Panc1 (cell line): ENCODE measurements at regions not wholly inside any gene's neighbourhood (a gene's known extent, or its start where the extent isn't known, plus 50 kb on each side); places are given as distances from the start of the nearest gene placed in this dataset.

Source experiments
- ATAC-seq: fragments of 200-7000 bp; cut with Tn5 transposase; 2 replicates; pipeline ENCODE4 v1.9.1; 2020; ENCODE audit warnings: mild to moderate bottlenecking, moderate library complexity
- BruUV-seq: library from RNA; stranded (reverse); fragments of 400-500 nt; replicated peaks from 2 replicates; lab custom pipeline; 2021; lab: Mats Ljungman, UMichigan
- CTCF ChIA-PET: fragments of 300-600 bp; sonication (Branson Sonifier 250); formaldehyde crosslinking; loops from one replicate; lab custom pipeline; 2022; ENCODE audit warnings: antibody characterized with exemption; lab: Charles Lee
- POLR2A ChIA-PET: fragments of 300-600 bp; sonication (Branson Sonifier 250); formaldehyde crosslinking; loops from one replicate; lab custom pipeline; 2022; ENCODE audit warnings: antibody characterized with exemption; lab: Charles Lee
- DNase-seq: peaks from one replicate; pipeline ENCODE4 v3.0.0-alpha.2; 2010; ENCODE audit warnings: low read depth, low spot score
- H3K27ac ChIP-seq: 2 replicates; pipeline ENCODE4 v1.5.1; 2011; ENCODE audit warnings: mild to moderate bottlenecking, low read length, inconsistent platforms
- H3K27me3 ChIP-seq: fragments of 200-500 bp; sonication (Bioruptor generic); 2 replicates; pipeline ENCODE4 v1.6.0; 2014; ENCODE audit warnings: low read length, inconsistent platforms; ENCODE audit not compliant: control insufficient read depth, insufficient read depth
- H3K36me3 ChIP-seq: fragments of 200-500 bp; sonication (Bioruptor generic); 2 replicates; pipeline ENCODE4 v1.5.1; 2014; ENCODE audit warnings: inconsistent platforms, mild to moderate bottlenecking, low read length, moderate library complexity; ENCODE audit not compliant: control insufficient read depth, insufficient read depth
- H3K4me1 ChIP-seq: 2 replicates; pipeline ENCODE4 v1.5.1; 2011; ENCODE audit warnings: inconsistent platforms, mild to moderate bottlenecking, low read length, moderate library complexity; ENCODE audit not compliant: control insufficient read depth, insufficient read depth
- H3K4me3 ChIP-seq, 2 experiments: 2 replicates each; pipeline ENCODE4 v1.5.1; 2011 to 2012; ENCODE audit warnings: low read depth in 2 of 2, low read length in 2 of 2, mild to moderate bottlenecking in 2 of 2, inconsistent platforms in 1 of 2, moderate library complexity in 1 of 2
- H3K9me3 ChIP-seq: fragments of 200-500 bp; sonication (Bioruptor generic); 2 replicates; pipeline ENCODE4 v1.5.1; 2014; ENCODE audit warnings: low read depth, mild to moderate bottlenecking, inconsistent platforms, low read length, moderate library complexity; ENCODE audit not compliant: control insufficient read depth, insufficient read depth
- CTCF ChIP-seq: fragments of 450-650 bp; IDR thresholded peaks from 2 replicates; pipeline ENCODE4 v1.5.1; 2017; ENCODE audit warnings: mild to moderate bottlenecking
- POLR2AphosphoS5 ChIP-seq: IDR thresholded peaks from 2 replicates; pipeline ENCODE4 v1.6.1; 2012; ENCODE audit warnings: mild to moderate bottlenecking, low read depth, low read length, moderate library complexity
- REST ChIP-seq, 2 experiments: IDR thresholded peaks; 2 replicates each; pipeline ENCODE4 v1.6.1; 2011 to 2012; ENCODE audit warnings: low read depth in 2 of 2, control low read depth in 1 of 2, low read length in 1 of 2, mild to moderate bottlenecking in 1 of 2, moderate library complexity in 1 of 2; ENCODE audit not compliant: insufficient read depth in 1 of 2
- SIN3A ChIP-seq: IDR thresholded peaks from 2 replicates; pipeline ENCODE4 v1.6.1; 2012; ENCODE audit warnings: low read depth, mild to moderate bottlenecking, low read length, moderate library complexity, borderline replicate concordance; ENCODE audit not compliant: insufficient read depth
- TCF7L2 ChIP-seq: IDR thresholded peaks from 2 replicates; pipeline ENCODE4 v1.6.1; 2011; ENCODE audit warnings: mild to moderate bottlenecking, low read depth, low read length, inconsistent platforms
- in situ Hi-C: cut with HindIII; loops from 2 replicates; pipeline ENCODE4 v1.10.0; 2016; ENCODE audit warnings: low sequenced_read_pairs, low pct_unique_long_range_greater_than_20kb
- intact Hi-C: fragments of 100-400 bp; cut with micrococcal nuclease; formaldehyde crosslinking; loops from one replicate; pipeline ENCODE4 v1.10.0; 2022; ENCODE audit not compliant: unreplicated experiment

- H3K27me3 ChIP-seq = no peaks in the 10 kb centered on the region
- ATAC-seq (no peak), DNase-seq (no peak)
- POLR2A ChIA-PET = no interaction called here
- in situ Hi-C loops = no loop called here
- no peaks in the 10 kb centered on the region for H3K4me1 ChIP-seq
- intact Hi-C loops = no loop called here
- BruUV-seq = no TSS peak
- H3K4me3 ChIP-seq = no peak overlapping the region
- TF ChIP-seq REST (IDR thresholded peaks at IDR 0.05; ENCODE audit: insufficient read depth in 1 of 2, low read depth in 2 of 2, low read length in 1 of 2) (no peak), POLR2AphosphoS5 (no peak), TCF7L2 (no peak), SIN3A (no peak), CTCF (no peak)
- no peaks in the 10 kb centered on the region for H3K9me3 ChIP-seq
- no peaks in the 10 kb centered on the region for H3K36me3 ChIP-seq
- no peak overlapping the region for H3K27ac ChIP-seq
- CTCF ChIA-PET = no interaction called here
Observed at GRCh38 chr6:18842534-18842933, 455.4 kb downstream of the RNF144B start.

GRCh38 chr6:18845896-18846295, 458.7 kb downstream of the RNF144B start:
- Histone ChIP-seq H3K4me3 (no peak overlapping the region), H3K4me1 (no peaks in the 10 kb centered on the region), H3K27ac (no peak overlapping the region), H3K9me3 (no peaks in the 10 kb centered on the region), H3K27me3 (no peaks in the 10 kb centered on the region), H3K36me3 (no peaks in the 10 kb centered on the region)
- CTCF ChIA-PET = no interaction called here
- POLR2A ChIA-PET = no interaction called here
- no peak for ATAC-seq
- no TSS peak for BruUV-seq
- in situ Hi-C loops = no loop called here
- DNase-seq = no peak
- intact Hi-C loops = no loop called here
- no peak for TF ChIP-seq REST (IDR thresholded peaks at IDR 0.05; ENCODE audit: insufficient read depth in 1 of 2, low read depth in 2 of 2, low read length in 1 of 2)
- TF ChIP-seq SIN3A = no peak
- no peak for TF ChIP-seq CTCF
- no peak for TF ChIP-seq POLR2AphosphoS5
- TF ChIP-seq TCF7L2 = no peak
